H1 (cell line): ENCODE measurements at regions not wholly inside any gene's neighbourhood (a gene's known extent, or its start where the extent isn't known, plus 50 kb on each side); places are given as distances from the start of the nearest gene placed in this dataset.

ENCODE experiments used
- ZNF274 ChIP-seq: IDR thresholded peaks from 2 replicates; pipeline ENCODE4 v1.7.0; 2012; ENCODE audit warnings: low read length, borderline replicate concordance; ENCODE audit errors: extremely low read depth
- TF ChIP-seq, protein P1 (sequence below): IDR thresholded peaks from 2 replicates; pipeline ENCODE4 v1.6.1; 2011; ENCODE audit warnings: low read depth, mild to moderate bottlenecking, low read length; ENCODE audit not compliant: insufficient read depth

DNA sequence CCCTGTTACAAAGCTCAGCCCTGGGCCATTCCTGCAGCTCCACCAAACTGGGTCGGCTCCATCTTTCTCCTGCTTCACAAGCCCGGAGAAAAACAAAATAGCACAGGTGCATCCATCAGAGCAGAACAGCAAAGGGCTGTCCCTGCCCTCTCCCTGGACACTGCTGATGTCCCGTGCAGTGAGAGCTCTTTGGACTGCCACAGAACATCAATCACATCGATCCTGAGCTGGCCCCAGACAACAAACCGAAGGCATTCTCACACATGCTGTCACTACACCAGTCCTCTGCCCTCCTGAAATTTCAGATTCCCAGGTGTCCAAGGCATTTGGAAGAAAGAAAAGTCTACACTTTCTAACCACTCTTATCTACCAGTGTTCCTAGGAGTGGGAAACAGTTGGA, 427.1 kb upstream of the ZMIZ1 start:
- no peak for TF ChIP-seq ZNF274
- TF ChIP-seq, protein P1, sequence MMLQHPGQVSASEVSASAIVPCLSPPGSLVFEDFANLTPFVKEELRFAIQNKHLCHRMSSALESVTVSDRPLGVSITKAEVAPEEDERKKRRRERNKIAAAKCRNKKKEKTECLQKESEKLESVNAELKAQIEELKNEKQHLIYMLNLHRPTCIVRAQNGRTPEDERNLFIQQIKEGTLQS: no peak
